Retinal pigment epithelial cell (primary cell): ENCODE measurements at regions not wholly inside any gene's neighbourhood (a gene's known extent, or its start where the extent isn't known, plus 50 kb on each side); places are given as distances from the start of the nearest gene placed in this dataset.
"Not testable (repeated sequence)": the region's sequence is repeated elsewhere in the genome, so short reads cannot be mapped to it uniquely, and the experiment has no call there.

Experiments
- DNase-seq: peaks from one replicate; pipeline ENCODE4 v3.0.0-alpha.2; 2010; ENCODE audit warnings: low read depth
- H3K4me3 ChIP-seq: 2 replicates; pipeline ENCODE4 v1.5.1; 2011; ENCODE audit warnings: mild to moderate bottlenecking, low read length, control low read depth, moderate library complexity
- TF ChIP-seq, protein P1 (sequence below): conservative IDR thresholded peaks from 2 replicates; pipeline ENCODE4 v1.5.1; 2011; ENCODE audit warnings: low read depth, low read length, control low read depth, inconsistent platforms

DNA sequence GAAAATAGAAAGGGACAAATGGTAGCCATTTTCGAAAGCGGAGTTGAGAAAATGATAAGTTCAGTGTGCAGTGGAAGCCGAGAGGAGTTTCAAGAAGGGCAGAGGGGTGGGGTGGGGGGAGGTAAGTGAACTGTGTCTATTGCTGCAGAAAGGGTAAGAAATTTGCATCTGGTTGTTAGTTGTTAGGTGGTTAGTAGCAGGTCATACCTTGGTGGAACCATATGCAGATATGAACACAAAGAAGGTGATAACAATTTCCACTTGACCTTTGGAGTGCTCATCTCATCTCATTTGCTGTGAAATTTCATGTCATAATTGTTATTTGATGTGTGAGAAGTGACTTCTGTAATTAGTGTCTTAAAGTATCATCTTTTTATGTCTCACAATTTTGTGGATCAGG, 288.2 kb downstream of the QKI start:
- no peak for DNase-seq
- TF ChIP-seq, protein P1, sequence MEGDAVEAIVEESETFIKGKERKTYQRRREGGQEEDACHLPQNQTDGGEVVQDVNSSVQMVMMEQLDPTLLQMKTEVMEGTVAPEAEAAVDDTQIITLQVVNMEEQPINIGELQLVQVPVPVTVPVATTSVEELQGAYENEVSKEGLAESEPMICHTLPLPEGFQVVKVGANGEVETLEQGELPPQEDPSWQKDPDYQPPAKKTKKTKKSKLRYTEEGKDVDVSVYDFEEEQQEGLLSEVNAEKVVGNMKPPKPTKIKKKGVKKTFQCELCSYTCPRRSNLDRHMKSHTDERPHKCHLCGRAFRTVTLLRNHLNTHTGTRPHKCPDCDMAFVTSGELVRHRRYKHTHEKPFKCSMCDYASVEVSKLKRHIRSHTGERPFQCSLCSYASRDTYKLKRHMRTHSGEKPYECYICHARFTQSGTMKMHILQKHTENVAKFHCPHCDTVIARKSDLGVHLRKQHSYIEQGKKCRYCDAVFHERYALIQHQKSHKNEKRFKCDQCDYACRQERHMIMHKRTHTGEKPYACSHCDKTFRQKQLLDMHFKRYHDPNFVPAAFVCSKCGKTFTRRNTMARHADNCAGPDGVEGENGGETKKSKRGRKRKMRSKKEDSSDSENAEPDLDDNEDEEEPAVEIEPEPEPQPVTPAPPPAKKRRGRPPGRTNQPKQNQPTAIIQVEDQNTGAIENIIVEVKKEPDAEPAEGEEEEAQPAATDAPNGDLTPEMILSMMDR = no peak
- H3K4me3 ChIP-seq = no peak overlapping the region

DNA sequence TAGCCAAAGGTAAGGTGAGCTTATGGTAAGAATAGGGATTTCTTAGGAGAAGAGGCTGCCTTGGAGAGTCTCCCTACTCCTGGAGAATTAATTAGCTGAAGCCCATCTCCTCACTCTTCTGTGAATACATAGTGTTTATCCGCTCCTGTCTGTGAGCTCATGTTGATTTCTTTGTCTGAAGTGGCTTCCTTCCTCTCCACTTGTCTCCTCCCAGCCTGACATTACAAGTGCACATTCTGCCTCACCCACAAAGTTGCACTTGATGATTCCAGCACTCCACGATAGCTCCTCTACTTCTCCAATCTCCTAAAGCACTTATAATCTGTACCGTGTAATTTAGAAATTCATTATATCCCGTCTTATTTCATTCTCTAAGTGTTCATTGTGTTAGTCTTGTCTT, 287.2 kb downstream of the QKI start:
- TF ChIP-seq, protein P1 = no peak
- DNase-seq = no peak
- H3K4me3 ChIP-seq = no peak overlapping the region

DNA sequence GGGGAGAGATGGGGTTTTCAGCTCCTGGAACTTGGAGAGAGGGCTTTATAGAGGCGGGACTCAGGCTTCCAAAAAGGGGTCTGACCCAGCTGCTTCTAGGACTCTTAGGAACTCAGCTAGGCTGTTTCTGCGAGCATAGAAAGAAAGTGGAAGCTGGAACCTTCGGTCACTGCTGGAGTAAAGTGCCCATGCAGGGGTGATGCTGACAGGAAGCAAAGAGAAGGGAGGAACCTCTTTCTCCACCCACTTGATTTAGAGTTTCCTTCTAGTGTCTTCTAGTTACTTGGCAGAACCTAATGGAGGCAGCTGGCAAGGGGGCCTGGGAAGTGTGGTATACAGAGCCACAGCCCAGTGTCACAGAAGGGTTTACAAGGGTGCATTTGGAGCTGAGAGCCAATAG, 283.6 kb downstream of the QKI start:
- TF ChIP-seq, protein P1 = no peak
- no peak overlapping the region for H3K4me3 ChIP-seq
- no peak for DNase-seq

DNA sequence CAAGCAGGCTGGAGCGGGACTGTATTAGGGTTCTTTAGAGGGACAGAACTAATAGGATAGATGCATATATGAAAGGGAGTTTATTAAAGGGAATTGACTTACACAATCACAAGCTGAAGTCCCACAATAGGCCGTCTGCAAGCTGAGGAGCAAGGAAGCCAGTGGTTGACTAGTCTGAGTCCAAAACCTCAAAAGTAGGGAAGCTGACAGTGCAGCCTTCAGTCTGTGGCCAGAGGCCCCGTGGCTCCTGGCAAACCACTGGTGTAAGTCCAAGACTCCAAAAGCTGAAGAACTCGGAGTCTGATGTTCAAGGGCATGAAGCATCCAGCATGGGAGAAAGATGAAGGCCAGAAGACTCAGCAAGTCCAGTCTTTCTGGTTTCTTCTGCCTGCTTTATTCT, 281.8 kb downstream of the QKI start:
- not testable (repeated sequence) for DNase-seq, H3K4me3 ChIP-seq

DNA sequence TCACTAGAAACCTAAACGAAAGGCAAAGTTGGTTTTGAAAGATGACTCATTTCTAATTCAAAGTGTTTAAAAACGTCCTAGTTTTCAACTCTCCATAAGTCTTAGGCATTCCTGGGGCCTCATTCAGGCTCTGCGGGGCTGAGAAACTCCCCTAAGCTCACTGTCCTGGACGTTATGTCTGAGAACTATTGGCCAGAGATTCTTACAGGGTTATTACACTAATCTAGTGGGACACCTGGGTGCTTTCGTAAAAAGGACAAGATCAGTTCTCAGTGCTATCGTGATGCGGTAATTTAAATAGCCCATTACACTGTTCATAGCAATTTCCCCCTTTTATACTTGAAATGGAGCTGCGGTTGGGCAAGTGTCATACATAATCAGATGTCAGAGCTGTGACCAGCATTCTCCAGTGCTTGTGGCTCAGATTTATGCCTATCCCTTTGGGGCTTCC, 280.9 kb downstream of the QKI start:
- TF ChIP-seq, protein P1 = no peak
- H3K4me3 ChIP-seq = no peak overlapping the region
- DNase-seq = no peak

DNA sequence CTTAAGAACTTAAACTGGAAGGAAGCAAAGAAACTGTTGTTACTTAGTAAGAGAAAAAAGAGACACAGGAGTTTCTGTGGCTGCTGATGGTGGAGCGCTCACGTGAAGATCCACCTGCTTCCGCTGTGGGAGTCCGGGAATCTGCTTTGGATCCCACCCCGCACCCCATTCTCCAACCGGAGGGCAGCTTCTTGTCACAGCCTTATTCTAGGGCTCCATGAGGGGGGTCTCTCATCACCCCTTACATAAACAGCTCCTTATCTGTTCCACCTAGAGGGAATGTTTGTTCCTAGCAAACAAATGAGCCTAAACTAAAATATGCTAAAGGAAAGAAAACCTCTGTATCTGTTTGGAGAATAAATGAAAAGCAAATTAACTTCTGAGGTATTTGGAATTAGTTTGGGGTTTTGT, 280.5 kb downstream of the QKI start:
- DNase-seq = no peak
- no peak overlapping the region for H3K4me3 ChIP-seq
- TF ChIP-seq, protein P1 = no peak

DNA sequence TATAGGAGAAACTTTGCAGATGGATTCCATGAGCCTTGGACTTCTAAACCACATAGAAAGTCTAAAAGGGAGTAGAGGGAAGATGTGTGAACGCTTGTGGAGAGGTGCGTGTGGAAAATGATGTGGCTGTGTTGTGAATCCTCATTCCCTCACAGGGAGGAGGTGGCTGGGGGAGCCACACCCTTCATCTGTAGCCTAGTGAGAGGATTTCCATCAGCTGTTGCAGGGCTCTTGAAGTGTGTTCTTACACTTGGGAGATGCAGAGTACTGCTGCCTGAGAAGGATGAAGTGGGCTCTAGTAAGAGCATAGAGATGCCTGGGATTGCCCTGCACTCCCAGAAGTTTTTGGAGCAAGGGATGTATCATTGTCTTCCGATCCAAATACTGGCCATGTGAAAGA, 279.6 kb downstream of the QKI start:
- DNase-seq = no peak
- TF ChIP-seq, protein P1 = no peak
- H3K4me3 ChIP-seq = no peak overlapping the region

DNA sequence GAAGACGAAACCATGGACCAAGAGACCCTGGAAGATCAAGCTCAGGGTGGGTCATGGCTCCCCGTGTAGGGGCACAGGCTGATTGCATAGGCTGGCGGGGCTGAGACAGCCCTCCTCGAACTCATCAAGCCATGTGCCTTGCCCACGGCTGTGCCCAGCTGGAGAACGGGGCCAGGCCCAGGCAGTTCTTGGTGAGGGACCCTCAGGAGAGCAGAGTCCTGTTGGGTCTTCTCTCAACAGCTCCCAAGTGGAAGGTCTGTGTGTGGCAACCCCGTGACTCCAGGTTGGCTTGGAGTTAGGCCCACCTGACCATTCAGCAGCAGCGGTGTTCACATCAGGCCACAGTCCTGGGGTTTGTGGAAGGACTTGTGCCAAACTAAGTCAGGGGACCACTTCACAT, 276.5 kb downstream of the QKI start:
- DNase-seq = no peak
- H3K4me3 ChIP-seq = no peak overlapping the region
- TF ChIP-seq, protein P1 = no peak
